ENCODE measurements at regions not wholly inside any gene's neighbourhood (a gene's known extent, or its start where the extent isn't known, plus 50 kb on each side); places are given as distances from the start of the nearest gene placed in this dataset.

DNA sequence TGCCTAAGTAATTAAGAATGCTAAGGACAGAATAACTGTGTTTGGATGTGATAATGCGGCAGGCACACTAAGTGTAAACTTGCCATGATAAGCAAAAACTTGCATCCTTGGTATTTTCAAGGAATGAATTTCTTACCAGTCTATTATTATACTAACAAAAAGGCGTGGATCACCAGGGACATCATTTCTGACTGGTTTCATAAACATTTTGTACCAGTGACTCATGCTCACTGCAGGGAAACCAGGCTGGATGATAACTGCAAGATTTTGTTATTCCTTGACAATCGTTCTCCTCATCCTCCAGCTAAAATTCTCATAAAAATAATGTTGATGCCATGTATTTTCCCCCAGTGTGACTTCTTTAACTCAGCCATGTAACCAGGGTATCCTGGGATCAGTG lies 289.5 kb downstream of the CDCA7 start:
- TF ChIP-seq, protein P1, sequence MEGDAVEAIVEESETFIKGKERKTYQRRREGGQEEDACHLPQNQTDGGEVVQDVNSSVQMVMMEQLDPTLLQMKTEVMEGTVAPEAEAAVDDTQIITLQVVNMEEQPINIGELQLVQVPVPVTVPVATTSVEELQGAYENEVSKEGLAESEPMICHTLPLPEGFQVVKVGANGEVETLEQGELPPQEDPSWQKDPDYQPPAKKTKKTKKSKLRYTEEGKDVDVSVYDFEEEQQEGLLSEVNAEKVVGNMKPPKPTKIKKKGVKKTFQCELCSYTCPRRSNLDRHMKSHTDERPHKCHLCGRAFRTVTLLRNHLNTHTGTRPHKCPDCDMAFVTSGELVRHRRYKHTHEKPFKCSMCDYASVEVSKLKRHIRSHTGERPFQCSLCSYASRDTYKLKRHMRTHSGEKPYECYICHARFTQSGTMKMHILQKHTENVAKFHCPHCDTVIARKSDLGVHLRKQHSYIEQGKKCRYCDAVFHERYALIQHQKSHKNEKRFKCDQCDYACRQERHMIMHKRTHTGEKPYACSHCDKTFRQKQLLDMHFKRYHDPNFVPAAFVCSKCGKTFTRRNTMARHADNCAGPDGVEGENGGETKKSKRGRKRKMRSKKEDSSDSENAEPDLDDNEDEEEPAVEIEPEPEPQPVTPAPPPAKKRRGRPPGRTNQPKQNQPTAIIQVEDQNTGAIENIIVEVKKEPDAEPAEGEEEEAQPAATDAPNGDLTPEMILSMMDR (IDR thresholded peaks at IDR 0.05) = no peak
- no peak for TF ChIP-seq POLR2AphosphoS5 (IDR thresholded peaks at IDR 0.05; ENCODE audit: insufficient read depth in 1 of 2, low read depth in 1 of 2)
- no peak for TF ChIP-seq POLR2A (IDR thresholded peaks at IDR 0.05)

Data from vagina (tissue), 2 donors.